HG02981 (cell line): ENCODE measurements at regions not wholly inside any gene's neighbourhood (a gene's known extent, or its start where the extent isn't known, plus 50 kb on each side); places are given as distances from the start of the nearest gene placed in this dataset.

Source experiments
- ATAC-seq: cut with Tn5 transposase; IDR thresholded peaks from one replicate; pipeline ENCODE4 v1.9.1; 2021; ENCODE audit warnings: mild to moderate bottlenecking, moderate library complexity; ENCODE audit not compliant: unreplicated experiment

GRCh38 chr1:8147956-8148355 is 121.8 kb upstream of the ERRFI1 start:
- ATAC-seq: no peak

GRCh38 chr1:8146257-8146855 is 120.2 kb upstream of the ERRFI1 start:
- no peak for ATAC-seq

GRCh38 chr1:8145545-8146202 is 119.6 kb upstream of the ERRFI1 start:
- ATAC-seq: no peak

GRCh38 chr1:8144323-8144722 is 118.2 kb upstream of the ERRFI1 start:
- no peak for ATAC-seq

GRCh38 chr1:8142955-8143629 is 117.0 kb upstream of the ERRFI1 start:
- no peak for ATAC-seq

- no peak for ATAC-seq
These were observed 113.8 kb upstream of the ERRFI1 start for GRCh38 chr1:8139941-8140340.

GRCh38 chr1:8139383-8139782 is 113.3 kb upstream of the ERRFI1 start:
- no peak for ATAC-seq

GRCh38 chr1:8138673-8139072 is 112.6 kb upstream of the ERRFI1 start:
- ATAC-seq: no peak

- no peak for ATAC-seq
These were observed 111.6 kb upstream of the ERRFI1 start for GRCh38 chr1:8137481-8138244.

- ATAC-seq: no peak
These were observed 110.7 kb upstream of the ERRFI1 start for GRCh38 chr1:8136766-8137165.

- no peak for ATAC-seq
These were observed 109.1 kb upstream of the ERRFI1 start for GRCh38 chr1:8135250-8135649.

GRCh38 chr1:8134546-8135235 is 108.6 kb upstream of the ERRFI1 start:
- no peak for ATAC-seq

- ATAC-seq: no peak
These were observed 107.7 kb upstream of the ERRFI1 start for GRCh38 chr1:8133657-8134430.

GRCh38 chr1:8133190-8133589 is 107.1 kb upstream of the ERRFI1 start:
- no peak for ATAC-seq

- ATAC-seq: no peak
These were observed 101.1 kb upstream of the ERRFI1 start for GRCh38 chr1:8127171-8127641.

GRCh38 chr1:8122477-8123407 is 96.6 kb upstream of the ERRFI1 start:
- no peak for ATAC-seq

- ATAC-seq: no peak
These were observed 96.0 kb upstream of the ERRFI1 start for GRCh38 chr1:8122160-8122476.

- ATAC-seq: no peak
These were observed 95.4 kb upstream of the ERRFI1 start for GRCh38 chr1:8121261-8122159.
